GM19240 (cell line): ENCODE measurements at regions not wholly inside any gene's neighbourhood (a gene's known extent, or its start where the extent isn't known, plus 50 kb on each side); places are given as distances from the start of the nearest gene placed in this dataset.

ENCODE experiments used
- DNase-seq: peaks from one replicate; pipeline ENCODE4 v3.0.0; 2011; ENCODE audit warnings: low spot score; ENCODE audit not compliant: insufficient read length

DNA sequence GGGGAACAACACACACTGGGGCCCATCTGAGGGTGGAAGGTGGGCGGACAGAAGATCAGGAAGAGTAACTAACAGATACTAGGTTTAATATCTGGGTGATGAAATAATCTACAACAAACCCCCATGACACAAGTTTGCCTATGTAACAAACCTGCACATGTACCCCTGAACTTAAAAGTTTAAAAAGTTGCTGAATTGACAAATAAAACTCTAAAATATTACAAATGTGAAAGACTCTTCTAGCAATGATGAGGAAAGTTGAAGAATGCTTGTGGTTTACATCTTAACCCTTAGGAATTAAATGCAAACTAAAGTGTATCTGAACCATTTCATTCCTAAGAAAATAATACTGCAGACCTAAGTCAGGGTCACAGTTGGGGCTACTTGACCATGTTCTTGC lies 525.6 kb upstream of the CAMK1G start:
- DNase-seq: no peak

DNA sequence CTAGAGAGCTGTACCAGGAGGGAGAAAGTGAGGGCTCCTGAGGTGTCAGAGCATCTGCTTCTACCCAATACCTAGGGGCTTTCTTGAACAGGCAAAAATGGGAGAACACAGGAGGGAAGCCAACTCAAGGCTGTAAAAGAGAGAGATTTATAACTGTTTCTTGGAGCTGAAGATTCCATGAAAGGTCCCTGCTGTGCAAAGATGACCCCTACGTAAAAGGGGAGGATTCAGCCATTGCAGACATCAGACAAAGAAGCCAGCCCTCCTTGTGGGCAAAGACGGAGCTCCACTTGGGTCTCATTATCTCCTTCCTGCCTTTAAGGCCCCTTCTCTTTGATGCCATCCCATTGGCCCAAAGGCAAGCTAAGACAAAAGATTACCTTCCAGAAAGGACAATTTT lies 524.1 kb upstream of the CAMK1G start:
- no peak for DNase-seq

DNA sequence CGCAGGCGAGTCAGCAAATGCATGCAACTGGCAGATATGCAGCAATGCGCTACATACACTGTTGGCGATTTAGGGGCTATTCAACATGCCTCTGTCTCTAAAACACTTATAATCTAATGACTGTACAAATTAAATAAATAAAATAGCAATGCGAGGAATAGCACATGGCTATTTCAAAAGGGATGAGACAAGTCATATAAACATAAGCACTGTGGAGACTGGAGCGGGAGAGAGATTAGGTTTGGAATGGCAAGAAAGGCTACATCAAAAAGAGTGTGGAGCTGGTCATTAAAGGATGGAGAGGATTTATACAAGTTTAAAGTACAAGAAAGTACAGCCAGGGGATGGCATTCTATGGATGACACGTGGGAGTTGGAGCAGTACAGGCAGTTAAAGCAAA lies 523.5 kb upstream of the CAMK1G start:
- DNase-seq: no peak

DNA sequence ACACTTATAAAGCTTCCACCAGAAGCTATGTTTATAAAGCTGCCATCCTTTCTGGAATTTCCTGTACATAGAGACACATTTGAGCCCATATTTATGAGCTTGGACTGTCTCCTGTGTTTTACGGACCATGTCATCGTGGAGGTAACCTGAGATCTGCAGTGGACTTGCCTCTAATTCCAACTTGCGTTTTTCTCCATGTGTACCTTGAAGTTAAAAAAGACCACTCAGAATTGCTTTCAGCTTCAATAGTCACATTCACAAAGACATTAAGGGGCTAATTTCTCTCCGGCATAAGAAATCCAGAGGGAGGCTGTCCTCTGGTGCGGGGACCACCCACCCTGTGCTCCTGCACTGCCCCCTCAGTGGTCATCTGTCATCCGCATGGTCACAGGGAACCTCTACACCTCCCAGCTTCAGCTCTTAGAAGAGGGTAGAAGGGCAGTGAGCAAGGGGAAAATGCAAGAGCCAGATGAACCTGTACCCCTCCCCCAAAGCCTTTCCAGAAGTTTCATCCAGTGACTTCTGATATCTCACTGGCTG lies 521.4 kb upstream of the CAMK1G start:
- no peak for DNase-seq

DNA sequence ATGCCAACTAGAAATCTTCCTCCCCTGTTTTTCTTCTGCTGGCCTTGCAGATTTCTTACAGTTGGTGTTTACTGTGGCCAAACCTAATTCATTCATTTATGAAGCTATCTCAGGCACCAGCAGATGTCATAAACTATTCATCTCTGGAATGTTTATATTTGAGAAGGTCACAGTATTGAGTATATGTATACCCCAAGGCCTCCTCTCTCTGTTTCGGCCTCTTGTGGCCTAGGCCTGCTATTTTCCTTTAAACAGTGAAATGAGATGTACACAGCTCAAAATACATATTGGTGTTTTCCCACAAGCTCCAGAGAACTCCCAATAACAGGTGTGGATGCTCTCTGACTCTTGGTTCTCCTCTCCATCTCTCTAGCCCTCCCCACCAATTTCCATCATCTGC lies 520.7 kb upstream of the CAMK1G start:
- DNase-seq: no peak

DNA sequence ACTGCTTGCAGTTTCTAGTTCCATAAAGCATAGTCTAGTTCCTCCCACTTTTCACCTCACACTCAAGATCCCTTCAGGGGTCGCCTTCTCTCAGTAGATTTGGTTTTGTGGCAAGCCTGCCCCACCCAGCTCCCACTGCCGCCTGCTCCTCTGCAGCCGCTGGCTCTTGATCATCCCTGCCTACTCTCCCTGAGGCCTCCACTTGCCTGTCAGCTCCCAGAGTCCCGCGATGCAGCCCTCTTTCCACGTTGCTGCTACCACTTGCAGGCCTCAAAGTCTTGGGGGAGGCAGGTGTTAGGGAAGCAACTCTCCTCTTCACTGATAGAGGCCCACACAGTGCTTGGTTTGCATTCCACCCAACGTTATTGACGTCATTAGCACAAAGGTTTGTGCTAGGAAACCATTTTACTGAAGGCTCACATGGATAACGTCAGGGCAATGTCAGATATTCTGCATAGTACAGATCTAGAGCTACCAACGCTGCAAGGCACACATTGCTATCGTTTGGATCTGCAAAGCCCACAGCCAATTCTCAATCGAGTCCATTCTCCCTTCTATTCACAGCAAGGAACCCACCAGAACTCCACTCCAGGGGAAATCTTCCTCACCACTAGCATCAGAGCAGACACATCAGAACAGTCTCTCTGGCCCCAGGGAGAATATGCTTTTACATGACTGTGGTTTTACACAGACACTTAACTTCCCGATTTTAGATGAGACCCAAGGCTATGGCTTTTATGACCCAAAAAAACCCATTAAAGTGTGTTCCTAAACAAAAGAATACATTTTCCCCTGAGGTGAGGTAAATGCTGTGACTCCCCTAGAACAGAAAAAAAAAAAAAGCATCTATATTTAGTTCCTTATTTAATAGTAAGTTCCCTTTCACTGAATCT lies 519.5 kb upstream of the CAMK1G start:
- no peak for DNase-seq

DNA sequence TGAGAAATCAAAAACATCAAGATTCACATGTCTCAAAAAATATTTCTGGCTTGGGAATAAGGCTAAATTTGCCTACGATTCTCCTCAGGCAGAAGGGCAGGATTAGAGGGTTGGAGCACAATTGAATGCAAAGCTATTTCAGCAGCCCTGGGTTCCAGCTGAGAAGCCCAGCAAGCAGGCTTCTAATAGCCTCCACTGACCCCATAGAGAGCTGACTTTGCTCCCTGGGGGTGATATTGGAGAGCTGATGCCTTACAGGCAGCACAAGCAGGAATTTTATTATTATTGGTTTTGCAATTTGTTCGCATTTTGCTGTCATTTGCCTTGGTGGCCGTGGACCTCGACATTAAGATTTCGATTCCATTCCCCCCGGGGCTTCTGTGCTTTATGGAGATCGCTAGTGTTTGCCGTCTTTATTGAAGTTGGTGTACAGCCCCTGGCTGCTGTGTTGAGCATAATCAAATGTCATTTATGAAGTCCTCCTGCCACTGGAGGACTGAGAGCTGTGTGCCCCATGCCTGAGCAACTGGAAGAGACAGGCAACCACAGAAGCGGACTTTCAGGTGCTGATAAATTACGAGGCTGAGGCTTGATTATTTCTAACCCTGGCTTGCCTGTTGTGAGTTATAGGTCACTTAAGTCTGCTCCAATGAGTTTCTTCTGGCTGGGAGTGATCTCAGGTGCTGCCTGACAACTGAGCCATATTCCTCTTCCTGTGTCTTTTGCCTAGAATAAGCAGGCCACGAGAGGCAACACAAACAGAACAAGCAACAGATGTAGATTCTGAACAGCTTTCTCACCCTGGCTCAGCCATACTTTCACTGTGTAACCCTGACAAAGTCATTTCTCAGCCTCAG lies 518.4 kb upstream of the CAMK1G start:
- DNase-seq: no peak

DNA sequence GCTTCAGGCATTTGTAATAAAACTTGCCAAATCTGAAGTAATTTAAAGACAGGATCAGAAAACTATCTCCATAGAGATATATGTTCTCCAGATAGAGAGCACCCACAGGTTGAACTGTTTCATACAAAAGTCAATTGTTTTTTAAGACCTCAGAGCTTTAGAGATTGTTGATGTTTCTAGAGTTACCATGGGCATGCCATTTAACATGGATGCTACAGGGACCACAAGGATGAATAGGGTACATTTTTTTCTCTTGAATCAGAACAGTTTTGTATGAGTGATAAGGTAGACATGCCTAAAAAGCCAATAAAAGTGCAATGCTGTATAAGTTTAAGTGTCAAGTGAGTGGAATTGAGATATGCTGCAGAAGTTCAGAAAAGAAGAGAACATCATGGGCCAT lies 511.0 kb upstream of the CAMK1G start:
- no peak for DNase-seq

DNA sequence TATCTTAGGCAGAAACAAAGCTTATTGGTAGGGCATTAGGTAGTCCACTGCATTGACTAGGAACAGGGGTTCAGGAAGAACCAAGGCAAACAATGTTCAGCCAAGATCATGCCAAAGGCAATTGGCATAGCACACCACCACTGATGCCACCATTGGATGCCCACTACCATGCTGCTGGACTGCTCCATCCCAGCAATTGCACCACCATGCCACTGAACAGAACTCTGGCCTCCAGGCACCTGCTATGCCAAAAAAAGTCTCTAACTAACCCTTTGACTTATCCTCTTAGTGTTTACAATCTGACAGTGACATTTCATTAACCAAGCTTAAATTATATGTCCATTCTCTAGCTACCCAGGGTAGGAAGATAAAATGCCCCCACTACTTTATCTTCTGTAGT lies 509.6 kb upstream of the CAMK1G start:
- no peak for DNase-seq

DNA sequence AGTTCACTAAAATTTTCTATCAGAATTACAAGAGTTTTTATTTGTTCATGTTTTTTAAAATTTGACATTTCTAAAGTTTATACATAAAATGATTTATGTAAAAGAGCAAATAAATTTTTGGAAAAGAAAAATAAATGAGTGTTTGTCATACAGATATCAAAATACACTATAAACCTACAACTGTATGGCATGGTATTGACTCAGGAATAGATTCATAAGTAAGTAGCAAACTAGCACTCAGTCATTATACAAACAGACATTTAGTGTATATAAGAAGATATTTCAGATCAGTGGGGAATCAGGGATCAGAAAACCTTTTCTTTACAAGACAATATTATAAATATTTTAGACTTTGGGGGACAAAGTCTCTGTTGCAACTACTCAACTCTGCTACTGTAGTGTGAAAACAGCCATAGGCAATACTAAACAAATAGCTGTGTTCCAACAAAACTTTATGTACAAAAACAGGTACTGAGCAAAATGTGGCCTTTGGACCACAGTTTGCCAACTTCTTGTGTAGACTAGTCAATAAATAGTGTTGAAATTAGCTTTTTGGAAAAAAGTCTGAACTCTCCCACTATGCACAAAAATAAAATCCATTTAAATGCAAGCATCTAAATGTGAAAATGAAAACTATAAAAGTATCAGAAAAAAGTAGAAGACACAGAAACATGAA lies 508.8 kb upstream of the CAMK1G start:
- no peak for DNase-seq

DNA sequence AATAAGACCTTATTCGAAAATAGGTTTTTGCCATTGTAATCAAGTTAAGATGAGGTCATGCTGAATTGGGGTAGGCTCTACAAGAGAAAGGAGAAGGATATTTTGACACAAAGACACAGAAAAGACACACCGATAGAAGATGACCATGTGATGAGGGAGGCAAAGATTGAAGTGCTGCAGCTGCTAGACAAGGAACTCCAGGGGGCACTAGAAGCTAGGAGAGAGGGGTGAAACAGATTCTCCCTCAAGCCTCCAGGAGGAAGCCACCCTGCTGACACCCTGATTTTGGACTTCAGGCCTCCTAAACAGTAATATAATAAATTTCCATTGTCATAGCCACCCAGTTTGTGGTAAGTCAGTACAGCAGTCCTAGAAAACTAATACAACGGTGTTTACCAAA lies 506.8 kb upstream of the CAMK1G start:
- DNase-seq: no peak

DNA sequence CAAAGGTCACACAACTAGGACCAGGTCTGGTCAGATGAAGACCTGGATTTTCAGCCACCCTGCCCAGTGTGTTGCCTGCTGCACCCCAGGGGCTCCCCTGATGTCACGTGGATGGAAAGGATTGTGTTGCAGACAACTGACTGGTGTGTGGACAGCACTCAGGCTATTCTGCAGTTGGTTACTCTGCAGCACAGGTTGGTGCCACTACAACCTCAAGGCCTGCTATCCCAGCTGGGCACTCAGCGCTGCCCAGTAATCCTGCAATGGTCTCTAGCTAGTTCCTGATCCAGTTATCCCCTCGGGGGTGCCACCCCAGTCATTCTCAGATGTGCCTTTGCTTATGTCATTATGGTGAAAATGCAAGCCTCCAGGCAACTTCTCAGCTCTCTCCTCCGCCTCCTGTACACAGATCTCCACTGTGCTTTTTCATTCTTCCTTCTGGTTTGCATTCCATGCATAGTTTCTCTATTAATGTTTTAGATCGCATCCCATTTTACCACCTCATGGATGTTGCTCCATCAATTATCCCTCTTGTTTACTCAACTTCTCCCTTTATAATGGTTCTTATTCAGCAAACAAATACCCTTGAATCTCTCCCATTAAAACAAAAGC lies 503.2 kb upstream of the CAMK1G start:
- DNase-seq: no peak

DNA sequence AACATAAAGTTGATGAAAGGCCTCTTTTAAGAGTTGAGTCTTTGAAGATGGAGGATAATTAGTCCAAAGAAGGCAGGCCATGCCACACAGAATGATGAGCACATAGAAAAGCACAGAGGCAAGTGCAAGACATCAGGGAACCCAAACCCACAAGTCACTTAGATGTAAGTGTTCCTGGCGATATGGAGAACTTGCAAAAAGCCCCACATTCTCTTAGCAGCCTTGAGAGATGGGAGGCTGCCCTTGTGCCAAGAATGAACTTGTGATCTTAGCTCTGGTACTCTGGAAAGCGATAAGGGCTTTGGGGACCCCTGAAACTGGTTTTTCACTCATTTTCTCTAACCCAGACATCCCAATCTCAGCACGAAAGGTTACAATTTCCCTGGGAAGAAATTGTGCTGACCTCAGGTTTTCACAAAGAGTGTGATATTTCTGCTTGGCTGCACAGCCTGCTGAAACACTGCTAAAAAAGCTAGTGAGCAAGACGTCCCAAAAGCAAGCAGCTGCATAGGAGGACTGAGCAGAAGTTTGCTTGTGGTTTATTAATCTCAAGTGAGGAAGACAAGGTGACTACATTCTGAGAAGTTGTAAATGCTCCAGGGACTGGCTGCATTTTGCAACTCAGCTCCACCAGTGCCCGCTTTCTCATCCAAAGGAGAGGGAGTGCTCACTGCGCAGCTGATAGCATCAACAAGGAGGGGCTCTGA lies 496.9 kb upstream of the CAMK1G start:
- no peak for DNase-seq

DNA sequence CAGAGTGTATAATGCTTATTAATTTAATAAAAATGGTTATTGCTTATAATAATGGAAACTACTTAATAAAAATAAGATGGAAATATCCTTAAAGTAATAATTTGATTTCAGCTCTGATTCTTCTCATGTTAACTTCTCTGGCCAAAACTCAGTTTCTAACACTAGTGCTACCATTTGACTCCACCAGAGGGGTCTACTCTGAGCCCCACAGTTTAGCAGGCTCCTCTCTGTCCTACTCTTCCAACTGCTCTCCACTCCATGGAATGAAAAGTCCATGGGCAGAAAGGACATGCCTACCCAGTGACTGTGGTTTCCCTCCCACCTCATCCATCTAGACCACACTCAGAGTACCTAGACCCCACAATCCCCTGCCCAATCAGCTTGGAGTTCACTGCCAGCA lies 489.1 kb upstream of the CAMK1G start:
- no peak for DNase-seq

DNA sequence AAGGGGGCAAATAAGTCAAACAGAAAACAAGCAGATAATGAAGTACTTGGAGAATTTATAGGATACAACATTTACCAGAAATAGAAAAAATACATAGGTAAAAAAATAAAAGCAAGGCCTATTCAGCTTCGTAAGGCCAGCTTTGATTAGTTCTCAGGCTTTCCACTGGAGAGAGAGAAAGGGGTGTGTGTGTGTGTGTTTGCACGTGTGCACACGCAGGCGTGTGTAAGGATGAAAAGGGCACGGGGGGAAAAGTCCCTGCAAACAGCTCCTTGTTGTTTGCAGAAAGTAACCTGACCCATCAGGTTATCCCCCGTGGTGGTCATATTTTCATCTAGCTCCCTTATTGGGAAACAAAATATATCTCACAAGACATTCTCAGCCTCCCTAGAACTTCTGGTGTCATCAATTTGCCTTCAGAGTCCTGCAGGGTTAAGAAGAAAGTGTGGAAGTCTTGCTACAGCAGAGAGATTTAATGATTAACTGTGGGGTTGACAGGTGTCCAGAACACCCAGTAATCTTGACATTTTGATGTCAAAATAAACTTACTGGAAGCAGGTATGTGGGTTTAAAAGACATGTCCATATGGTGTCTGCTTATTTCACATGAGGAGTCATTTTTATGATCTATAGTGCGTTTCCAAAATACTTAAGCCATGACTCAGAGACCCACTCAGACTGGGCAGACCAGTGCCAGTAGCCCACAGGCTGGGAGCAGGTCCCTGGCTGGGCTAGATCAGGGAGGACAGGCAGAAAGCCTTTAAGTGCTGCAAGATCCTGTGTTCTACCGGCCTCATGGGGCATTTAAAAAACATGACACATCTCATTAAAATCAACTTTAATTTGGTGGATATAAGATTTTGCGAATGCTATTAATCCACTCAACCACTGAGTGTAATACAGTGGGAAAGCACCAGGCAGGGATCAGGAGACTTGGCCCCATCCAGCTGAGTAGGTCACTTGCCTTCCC lies 487.6 kb upstream of the CAMK1G start:
- DNase-seq: no peak

DNA sequence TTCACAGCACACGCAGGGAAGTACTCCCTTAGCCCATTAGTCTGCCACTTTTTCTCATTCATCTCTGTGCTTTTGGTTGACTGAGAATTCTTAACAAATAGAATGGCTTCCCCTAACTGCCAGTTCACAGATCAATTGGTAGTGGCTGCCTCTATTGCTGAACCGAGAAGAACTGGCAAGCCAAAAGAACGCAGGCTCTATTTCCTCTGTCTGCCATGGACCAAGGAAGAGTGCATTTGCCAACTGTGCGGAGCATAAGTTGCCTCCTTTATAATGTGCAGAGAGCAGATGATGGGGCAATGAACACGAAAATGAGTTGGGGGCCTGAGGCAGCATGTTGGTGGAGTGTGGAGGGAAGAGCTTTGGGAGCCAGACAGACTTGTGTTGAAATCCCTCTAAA lies 483.1 kb upstream of the CAMK1G start:
- DNase-seq: no peak

DNA sequence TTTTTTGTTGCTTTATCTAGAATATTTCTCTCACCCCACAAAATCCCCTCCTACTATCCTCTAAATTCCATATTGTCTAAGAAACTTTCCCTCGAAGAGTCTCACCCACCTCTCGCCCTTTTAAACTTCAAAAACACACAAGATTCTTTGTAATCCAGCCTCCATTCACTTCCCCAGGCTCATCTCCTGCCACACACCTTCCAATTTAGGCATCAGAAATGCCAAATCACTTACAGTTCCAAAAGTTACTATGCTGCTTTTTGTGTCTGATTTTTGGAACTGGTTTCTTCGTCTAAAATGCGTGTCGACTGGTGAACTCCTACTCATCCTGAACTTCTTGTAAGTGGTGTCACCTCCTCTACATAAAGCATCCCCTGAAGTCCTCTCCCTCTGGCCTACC lies 482.4 kb upstream of the CAMK1G start:
- DNase-seq: no peak

DNA sequence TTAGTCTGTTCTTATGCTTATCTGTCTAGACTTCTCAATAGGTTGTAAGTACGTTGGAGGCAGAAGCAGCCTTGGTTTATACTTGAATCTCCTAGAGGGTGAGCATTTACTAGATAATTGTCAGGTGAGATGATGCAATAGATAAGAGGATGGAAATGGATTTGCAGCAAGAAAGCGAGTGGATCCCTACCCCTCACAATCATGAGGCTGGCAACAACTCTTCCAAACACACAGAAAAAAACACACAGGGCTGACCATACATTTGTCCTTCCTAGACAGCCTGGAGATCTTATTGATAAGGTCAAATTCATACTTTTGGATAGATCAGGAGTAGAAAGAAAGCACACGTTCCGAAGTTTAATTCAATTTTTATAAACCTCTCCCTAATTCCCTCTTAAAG lies 481.4 kb upstream of the CAMK1G start:
- no peak for DNase-seq

DNA sequence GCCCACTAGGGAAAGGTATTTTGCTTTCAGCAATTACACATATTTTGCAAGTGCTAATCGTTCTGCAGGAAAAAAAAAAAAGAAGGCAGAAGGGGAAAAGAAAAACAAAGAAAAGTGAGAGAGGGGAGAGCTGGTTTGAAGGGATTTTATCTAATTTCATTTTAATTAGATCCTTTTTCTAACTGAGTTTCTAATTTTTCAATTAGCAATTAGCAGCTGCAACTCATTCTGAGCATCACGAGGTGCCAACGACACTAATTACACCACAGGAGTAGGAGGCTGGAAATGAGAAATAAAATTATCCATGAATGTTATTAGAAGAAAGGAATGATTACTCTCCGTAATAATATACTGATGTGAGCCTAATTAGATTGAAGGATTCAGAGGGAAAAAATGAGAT lies 481.0 kb upstream of the CAMK1G start:
- no peak for DNase-seq

DNA sequence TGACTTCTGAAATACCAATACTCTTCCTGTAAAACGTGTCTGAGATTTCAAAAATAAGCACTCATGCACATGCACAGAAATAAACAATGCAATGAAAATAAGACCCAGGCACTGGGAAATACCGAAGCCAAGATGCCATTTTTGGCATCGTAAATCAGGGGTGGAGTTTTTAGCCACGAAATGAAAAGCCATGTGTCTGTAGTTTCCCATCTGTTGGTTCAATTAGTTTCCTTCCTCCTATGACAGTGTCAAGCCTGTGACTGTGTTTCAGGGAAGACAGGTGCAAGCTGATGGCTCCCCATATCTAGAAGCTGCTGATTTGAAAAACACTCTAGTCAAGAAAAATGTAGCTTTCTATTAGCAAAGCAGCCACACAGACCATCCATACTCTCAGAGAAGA lies 480.4 kb upstream of the CAMK1G start:
- no peak for DNase-seq
